ENCODE measurements at regions not wholly inside any gene's neighbourhood (a gene's known extent, or its start where the extent isn't known, plus 50 kb on each side); places are given as distances from the start of the nearest gene placed in this dataset.

GRCh38 chrX:10390187-10390586 is 230.2 kb downstream of the MID1 start:
- no peak for TF ChIP-seq CTCF (IDR thresholded peaks at IDR 0.05; ENCODE audit: low read length)
- TF ChIP-seq EZH2 (IDR thresholded peaks at IDR 0.05; ENCODE audit: borderline replicate concordance, low read length) = no peak
